Ammon's horn (tissue), 1 donor: ENCODE measurements at regions not wholly inside any gene's neighbourhood (a gene's known extent, or its start where the extent isn't known, plus 50 kb on each side); places are given as distances from the start of the nearest gene placed in this dataset.
A peak's percentile ranks its signal among the peaks of the same experiment; 100 is the strongest.

Experiments used
- DNase-seq: peaks from one replicate; pipeline ENCODE4 v3.0.0-alpha.2; 2016; ENCODE audit warnings: low spot score

- peak; percentile 5 for DNase-seq
Measured at GRCh38 chr14:21987937-21988336, 314.3 kb upstream of the OR4E1 start.

GRCh38 chr14:21985081-21985480 lies 311.5 kb upstream of the OR4E1 start:
- DNase-seq = no peak

DNA sequence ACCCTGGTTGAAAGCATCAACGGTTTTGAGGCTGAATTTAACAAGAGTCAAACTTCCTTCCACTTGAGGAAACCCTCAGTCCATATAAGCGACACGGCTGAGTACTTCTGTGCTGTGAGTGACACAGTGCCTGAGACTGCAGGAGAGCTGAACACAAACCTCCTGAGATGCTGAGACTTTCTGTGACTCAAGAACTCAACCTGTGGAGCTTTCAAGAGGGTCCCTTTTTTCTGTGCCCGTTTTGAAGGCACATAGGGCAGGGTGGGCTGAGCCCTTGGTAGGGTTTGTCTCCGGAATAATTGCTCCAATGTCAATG lies 305.3 kb upstream of the OR4E1 start:
- DNase-seq = no peak

DNA sequence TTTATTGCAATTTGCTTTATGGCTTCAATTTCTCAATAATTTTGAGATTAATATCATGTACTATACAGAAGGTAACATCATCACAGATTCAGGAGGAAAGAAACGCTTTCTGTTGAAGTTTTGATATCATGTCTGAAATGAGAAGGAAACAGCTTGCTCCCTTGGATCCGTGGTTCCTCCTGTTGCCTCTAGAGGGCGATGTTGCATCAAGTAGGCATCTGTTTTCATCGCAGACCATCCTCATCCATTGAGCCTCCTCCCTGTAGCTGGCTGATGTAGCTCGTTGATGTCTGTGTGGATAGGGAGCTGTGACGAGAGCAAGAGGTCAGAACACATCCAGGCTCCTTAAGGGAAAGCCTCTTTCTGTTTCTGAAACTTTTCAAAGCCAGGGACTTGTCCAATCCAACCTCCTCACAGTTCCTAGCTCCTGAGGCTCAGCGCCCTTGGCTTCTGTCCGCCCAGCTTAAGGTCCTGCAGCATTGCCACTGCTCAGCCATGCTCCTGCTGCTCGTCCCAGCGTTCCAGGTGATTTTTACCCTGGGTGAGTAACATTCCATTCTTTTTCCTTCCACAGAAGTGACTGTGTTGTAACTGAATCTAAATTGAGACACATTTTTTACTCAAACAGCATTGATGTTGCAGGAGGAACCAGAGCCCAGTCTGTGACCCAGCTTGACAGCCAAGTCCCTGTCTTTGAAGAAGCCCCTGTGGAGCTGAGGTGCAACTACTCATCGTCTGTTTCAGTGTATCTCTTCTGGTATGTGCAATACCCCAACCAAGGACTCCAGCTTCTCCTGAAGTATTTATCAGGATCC lies 304.8 kb upstream of the OR4E1 start:
- peak; percentile 22 for DNase-seq

DNA sequence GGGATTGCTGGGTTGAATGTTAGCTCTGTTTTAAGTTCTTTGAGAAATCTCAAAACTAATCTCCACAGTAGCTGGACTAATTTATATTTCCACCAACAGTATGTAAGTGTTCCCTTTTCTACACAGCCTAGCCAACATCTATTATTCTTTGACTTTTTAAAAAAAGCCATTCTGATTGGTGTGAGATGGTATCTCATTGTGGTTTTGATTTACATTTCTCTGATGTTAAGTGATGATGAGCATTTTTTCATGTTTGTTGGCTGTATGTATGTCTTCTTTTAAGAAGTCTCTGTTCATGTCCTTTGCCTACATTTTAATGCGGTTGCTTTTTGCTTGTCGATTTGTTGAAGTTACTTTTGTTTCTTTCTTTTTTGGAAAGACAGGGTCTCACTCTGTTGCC lies 301.1 kb upstream of the OR4E1 start:
- no peak for DNase-seq

DNA sequence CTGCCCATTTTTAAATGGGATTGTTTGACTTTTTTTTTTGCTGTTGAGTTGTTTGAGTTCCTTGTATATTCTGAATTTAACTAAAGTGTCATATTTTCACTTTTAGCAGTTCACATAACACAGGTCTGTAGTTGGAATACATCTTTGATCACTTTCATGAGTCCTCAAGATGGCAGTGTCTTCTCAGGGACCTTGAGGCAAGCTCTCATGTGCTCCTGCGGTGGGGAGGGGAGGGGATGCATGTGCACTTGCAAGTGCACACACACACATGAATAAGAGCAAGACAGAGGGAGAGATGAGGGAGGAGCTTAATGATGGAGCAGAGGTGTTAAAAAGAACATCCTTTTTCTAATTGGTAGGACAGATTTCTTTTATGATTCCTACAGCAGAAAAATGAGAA lies 291.4 kb upstream of the OR4E1 start:
- DNase-seq = no peak

DNA sequence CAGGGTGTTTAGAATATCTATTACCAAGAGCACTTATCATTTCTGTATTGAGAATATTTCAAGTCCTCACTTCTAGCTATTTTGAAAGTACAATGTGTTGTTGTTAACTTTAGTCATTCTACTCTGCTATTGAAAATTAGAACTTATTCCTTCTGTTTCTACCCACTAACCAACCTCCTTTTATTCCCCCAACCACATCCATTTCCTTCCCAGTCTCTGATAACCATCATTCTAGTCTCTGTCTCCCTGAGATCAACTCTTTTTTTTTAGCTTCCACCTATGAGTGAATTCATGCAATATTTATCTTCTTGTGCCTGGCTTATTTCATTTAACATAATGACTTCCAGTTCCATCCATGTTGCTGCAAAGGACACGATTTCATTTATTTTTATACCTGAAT lies 290.6 kb upstream of the OR4E1 start:
- no peak for DNase-seq

DNA sequence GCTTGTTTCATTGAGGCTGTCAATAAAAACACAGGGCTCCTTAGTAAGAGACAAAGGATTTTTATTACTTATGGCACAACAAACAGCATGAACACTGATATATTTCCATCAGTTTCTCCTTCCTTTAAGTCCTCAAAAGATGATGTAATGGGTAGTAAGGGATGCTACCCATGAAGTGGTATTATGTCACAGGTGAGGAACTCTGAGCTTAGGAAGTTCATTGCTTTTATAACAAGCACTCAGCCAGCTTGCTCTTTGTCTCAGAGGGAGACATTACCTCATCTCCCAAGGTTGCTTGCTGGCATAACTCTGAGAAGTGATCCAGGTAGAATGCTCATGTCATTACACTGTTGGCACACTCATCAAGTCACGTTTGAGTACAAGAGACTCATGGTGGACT lies 287.0 kb upstream of the OR4E1 start:
- no peak for DNase-seq

DNA sequence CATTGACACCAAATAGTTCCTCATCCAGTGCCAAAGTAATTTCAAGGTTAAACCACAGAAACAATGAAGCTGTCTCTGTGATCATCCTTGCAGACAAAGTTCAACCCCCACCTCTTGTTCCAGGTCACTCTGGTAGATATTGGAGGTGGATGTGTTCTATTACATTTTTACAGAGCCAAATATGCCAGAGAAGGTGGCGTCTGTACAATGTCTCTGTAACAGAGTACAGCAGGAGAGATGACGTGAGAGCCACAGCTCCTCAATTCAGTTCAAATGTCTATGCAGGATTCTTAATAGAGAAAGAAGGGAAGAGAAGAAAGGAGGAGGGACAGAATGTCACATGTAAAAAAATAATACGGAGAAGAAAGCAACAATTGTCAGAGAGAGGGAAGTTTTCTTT lies 268.3 kb upstream of the OR4E1 start:
- DNase-seq = no peak

DNA sequence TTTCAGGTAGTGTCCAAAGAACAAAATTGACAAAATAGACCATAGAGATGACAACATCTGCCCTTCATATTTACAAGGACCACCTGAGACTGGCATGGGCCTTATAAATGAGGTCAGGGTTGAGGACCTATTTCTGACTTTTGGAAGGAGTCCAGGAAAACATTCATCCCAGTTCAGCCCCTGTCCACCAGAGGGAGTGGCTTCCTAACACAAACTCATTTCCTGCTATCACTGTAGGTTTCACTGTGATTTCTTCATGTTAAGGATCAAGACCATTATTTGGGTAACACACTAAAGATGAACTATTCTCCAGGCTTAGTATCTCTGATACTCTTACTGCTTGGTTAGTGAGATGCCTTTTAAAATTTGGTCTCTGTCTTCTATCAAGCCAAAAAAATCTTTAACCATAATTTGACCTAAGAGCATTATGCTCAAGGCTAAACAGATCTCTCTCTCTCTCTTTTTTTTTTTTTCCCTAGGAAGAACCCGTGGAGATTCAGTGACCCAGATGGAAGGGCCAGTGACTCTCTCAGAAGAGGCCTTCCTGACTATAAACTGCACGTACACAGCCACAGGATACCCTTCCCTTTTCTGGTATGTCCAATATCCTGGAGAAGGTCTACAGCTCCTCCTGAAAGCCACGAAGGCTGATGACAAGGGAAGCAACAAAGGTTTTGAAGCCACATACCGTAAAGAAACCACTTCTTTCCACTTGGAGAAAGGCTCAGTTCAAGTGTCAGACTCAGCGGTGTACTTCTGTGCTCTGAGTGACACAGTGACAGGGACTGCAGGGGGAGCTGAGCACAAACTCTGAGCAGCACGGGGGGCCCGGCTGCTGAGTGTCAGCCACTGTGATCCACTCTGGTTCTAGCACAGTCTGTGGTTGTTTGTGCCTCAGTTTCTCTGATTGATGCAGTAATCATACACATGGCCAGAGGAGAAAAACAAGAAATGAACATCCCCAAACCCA lies 267.6 kb upstream of the OR4E1 start:
- DNase-seq = no peak

- DNase-seq = no peak
Measured at GRCh38 chr14:21939836-21940235, 266.2 kb upstream of the OR4E1 start.

DNA sequence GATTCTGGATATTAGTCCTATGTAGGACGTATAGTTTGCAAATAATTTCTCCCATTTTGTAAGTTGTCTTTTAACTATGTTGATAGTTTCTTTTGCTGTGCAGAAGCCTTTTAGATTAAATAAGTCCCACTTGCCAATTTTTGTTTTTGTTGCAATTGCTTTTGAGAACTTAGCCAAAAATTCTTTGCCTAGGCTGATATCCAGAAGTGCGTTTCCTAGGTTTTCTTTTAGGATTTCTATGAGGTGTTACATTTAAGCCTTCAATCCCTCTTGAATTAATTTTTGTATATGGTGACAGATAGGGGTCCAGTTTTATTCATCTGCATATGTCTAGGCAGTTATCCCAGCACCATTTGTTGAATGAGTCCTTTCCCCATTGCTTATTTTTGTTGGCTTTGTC lies 264.4 kb upstream of the OR4E1 start:
- no peak for DNase-seq

DNA sequence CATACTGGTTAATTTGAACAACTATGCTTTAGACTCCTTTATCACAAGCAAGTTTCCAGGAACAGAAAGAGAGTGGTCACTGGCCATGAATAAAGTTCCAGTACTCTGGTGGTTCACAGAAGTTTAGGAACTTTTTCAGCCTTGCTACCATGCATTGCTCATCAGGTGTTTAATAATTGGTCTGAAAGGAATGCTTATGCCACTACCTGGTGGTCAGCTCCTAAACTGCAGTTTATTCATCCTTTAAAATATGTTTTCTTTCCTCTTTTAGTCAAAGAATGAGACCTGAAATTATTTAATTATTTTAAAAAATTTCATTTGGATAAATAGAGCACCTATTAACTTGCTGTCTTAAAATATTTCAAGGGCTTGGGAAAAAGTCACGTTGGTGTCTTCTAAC lies 260.1 kb upstream of the OR4E1 start:
- no peak for DNase-seq

GRCh38 chr14:21924479-21924878 lies 250.9 kb upstream of the OR4E1 start:
- DNase-seq = no peak

DNA sequence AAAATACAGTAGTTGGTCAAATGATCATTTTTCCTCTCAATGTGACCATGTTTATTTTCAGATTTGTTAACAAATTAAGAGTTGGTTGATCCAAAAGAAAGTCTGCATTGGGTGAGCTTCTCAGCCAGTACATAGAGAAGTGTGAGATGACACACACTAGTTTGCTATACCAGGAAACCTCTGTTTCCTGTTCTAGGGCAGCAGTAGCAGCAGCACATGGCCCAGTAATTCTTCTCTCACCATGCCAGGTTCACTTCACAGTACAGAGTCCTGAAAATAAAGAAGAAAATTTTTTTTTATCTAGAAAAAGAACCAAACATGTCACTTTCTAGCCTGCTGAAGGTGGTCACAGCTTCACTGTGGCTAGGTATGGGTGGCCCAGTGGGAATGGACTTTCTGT lies 250.2 kb upstream of the OR4E1 start:
- no peak for DNase-seq

DNA sequence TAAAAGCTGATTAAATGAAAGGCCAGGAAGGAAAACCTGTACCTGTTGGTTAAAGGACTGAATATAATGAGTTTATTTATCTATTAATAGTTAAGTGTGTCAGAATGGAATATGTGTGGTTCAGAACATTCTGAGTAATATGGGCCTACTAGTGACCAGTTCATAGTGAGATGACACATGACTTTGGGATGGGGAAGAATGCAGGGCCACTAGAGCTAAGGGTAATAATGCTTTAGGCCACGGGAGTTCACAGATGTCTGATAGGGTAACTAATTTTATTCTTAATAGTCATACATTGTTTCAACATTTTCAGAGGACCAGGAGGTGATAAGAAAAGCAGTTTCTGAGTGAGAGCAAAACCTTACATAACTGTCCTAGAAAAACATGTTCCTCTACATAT lies 247.8 kb upstream of the OR4E1 start:
- DNase-seq = no peak

DNA sequence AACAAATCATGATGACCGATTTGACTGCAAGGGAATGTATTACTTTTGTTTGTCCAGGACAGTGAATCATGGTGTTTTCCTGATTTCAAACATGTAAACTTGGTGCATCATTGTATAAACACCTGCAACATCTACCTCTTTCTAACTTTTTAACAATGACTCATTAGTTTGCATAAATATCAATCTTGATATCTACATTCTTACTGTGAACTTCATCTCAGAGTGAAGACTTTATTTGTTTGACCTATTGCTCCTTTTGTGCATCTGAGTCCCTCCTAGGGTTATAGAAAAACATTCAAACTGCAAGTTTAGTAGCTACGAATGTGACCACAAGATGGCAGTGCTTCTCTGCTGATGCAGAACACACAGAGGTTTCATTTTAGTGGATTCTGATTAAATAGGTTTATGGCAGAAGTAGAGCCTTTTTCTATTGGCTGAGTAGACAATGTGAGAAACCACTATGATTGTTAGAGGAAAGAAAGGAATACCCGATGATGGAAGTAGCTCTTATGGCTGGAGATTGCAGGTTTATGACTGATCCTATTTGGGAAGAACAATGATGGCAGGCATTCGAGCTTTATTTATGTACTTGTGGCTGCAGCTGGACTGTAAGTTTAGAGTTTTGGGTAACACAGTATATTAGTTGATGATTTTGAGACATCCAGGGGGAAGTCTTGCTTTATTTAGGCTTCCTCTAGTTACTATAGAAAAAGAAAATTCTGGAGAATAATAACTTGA lies 244.2 kb upstream of the OR4E1 start:
- peak; percentile 86 for DNase-seq

DNA sequence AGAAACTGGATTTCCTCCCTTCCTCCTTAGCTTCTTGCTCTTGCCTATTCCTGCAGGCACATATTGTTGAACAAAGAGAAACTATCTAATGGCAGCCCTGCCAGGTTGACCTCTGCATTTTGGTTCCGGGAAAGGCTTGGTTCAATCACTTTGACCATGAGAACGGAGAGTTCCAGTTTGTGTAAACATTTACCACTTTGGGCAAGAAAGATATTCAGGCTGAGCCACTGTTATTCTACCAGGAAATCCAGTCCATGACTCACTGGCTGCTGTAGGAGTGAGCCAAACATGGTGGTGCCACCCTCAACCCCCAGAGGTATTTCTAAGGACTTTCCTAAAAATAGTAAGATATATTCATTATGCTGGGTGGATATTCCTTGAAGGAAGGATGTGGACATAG lies 242.2 kb upstream of the OR4E1 start:
- DNase-seq = no peak

DNA sequence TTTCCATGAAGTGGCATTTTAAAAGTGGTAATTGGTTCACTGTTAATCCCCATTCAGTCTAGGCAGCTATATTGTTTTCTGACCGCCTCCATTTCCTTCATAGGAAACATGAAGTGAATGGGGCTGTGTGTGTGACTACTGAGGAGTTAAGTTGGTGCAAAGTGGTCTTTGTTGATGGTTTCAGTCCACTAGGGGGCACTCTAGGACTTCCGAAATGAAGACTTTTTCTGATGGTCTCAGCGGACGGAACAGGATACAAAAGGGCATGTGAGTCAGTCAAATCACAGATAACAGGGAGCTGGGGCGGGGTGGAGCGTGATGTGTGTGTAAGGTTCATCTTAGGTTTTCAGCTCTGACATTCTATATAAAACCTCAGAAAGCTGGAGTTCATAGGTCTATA lies 240.1 kb upstream of the OR4E1 start:
- DNase-seq = peak; percentile 69

GRCh38 chr14:21912367-21912766 lies 238.7 kb upstream of the OR4E1 start:
- no peak for DNase-seq

DNA sequence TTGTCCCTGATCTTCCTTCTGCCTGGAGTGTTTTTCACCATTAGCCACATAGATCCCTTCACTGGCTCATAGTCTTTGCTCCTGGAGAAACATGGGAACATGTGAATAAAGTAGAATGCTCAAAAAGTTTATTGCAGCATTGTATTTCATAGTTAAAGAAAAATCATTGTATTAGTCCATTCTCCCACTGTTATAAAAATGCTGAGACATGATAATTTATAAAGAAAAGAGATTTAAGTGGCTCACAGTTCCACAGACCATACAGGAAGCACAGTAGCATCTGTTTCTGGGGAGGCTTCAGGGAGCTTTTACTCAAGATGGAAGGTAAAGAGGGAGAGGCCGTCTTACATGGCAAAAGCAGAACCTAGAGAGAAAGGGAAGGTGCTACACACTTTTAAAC lies 238.3 kb upstream of the OR4E1 start:
- no peak for DNase-seq

DNA sequence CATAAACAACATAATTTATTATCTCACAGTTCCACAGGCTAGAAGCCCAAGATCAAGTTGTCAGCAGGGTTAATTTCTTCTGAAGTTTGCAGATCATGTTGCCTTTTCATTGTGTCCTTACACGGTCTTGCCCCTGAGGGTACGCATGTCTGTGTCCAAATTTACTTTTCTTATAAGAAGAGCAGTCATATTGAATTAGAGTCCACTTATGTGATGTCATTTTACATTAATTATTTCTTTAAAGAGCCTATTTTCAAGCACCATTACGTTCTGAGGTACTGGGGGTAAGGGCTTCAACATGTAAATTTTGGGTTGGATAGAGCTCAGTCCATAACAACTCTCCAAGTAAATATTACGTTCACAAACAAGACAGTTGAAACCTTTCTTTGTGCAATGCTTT lies 236.6 kb upstream of the OR4E1 start:
- no peak for DNase-seq
